OCI-LY7 (cell line): ENCODE measurements at regions not wholly inside any gene's neighbourhood (a gene's known extent, or its start where the extent isn't known, plus 50 kb on each side); places are given as distances from the start of the nearest gene placed in this dataset.
"Not testable (repeated sequence)": the region's sequence is repeated elsewhere in the genome, so short reads cannot be mapped to it uniquely, and the experiment has no call there.

Experiments
- BruUV-seq: library from RNA; stranded (reverse); fragments of 400-500 nt; replicated peaks from 2 replicates; lab custom pipeline; 2021; lab: Mats Ljungman, UMichigan
- CTCF ChIA-PET: fragments of 300-600 bp; sonication (Branson Sonifier 250); formaldehyde crosslinking; loops from one replicate; lab custom pipeline; 2022; ENCODE audit warnings: antibody characterized with exemption; ENCODE audit not compliant: unreplicated experiment; lab: Charles Lee
- POLR2A ChIA-PET: fragments of 300-600 bp; sonication (Branson Sonifier 250); formaldehyde crosslinking; loops from one replicate; lab custom pipeline; 2022; ENCODE audit warnings: antibody characterized with exemption; lab: Charles Lee
- DNase-seq: peaks from one replicate; pipeline ENCODE4 v3.0.0-alpha.2; 2015; ENCODE audit warnings: low spot score
- H2AFZ ChIP-seq: fragments of 200-600 bp; sonication (generic), shearing (Covaris generic); 2 replicates; pipeline ENCODE4 v1.6.1; 2014; ENCODE audit warnings: mild to moderate bottlenecking, antibody characterized with exemption, low read length, moderate library complexity
- H3K27ac ChIP-seq: fragments of 200-600 bp; sonication (generic); 2 replicates; pipeline ENCODE4 v1.5.1; 2014; ENCODE audit warnings: mixed run types, low read depth, mild to moderate bottlenecking, moderate library complexity, low read length, inconsistent platforms; ENCODE audit not compliant: poor library complexity, severe bottlenecking
- H3K36me3 ChIP-seq: fragments of 200-600 bp; sonication (generic); 2 replicates; pipeline ENCODE4 v1.6.1; 2014; ENCODE audit warnings: mild to moderate bottlenecking, antibody characterized with exemption, low read length, moderate library complexity, mixed read lengths; ENCODE audit not compliant: insufficient read depth
- H3K4me1 ChIP-seq: fragments of 200-600 bp; sonication (generic); 2 replicates; pipeline ENCODE4 v1.5.1; 2014; ENCODE audit warnings: mild to moderate bottlenecking, low read length; ENCODE audit not compliant: insufficient read depth, poor library complexity, severe bottlenecking
- H3K4me2 ChIP-seq: fragments of 200-600 bp; sonication (generic); 2 replicates; pipeline ENCODE4 v1.6.1; 2014; ENCODE audit warnings: mild to moderate bottlenecking, low read length
- H3K4me3 ChIP-seq: fragments of 200-600 bp; sonication (generic); 2 replicates; pipeline ENCODE4 v1.5.1; 2014; ENCODE audit warnings: mild to moderate bottlenecking, low read depth, low read length; ENCODE audit not compliant: poor library complexity, severe bottlenecking
- H3K79me2 ChIP-seq: fragments of 200-600 bp; sonication (generic); 2 replicates; pipeline ENCODE4 v1.6.1; 2016; ENCODE audit warnings: low read depth, mild to moderate bottlenecking, low read length, moderate library complexity, mixed read lengths; ENCODE audit not compliant: insufficient read depth
- H3K9me2 ChIP-seq: fragments of 200-600 bp; sonication (generic); 2 replicates; pipeline ENCODE4 v1.6.1; 2016; ENCODE audit warnings: mild to moderate bottlenecking, low read length, mixed read lengths; ENCODE audit not compliant: insufficient read depth
- H3K9me3 ChIP-seq: fragments of 200-600 bp; sonication (generic); 2 replicates; pipeline ENCODE4 v1.6.1; 2014; ENCODE audit warnings: mild to moderate bottlenecking, mixed run types, low read length, mixed read lengths
- H4K20me1 ChIP-seq: fragments of 200-600 bp; sonication (generic); 2 replicates; pipeline ENCODE4 v1.6.1; 2014; ENCODE audit warnings: mild to moderate bottlenecking, antibody characterized with exemption, low read length, moderate library complexity, mixed read lengths; ENCODE audit not compliant: insufficient read depth
- EZH2phosphoT487 ChIP-seq: fragments of 200-600 bp; sonication (generic); IDR thresholded peaks from 2 replicates; pipeline ENCODE4 v1.6.1; 2018; ENCODE audit warnings: low read depth, borderline replicate concordance, mild to moderate bottlenecking, mixed run types, antibody characterized with exemption, low read length, moderate library complexity, mixed read lengths
- intact Hi-C: fragments of 100-400 bp; cut with micrococcal nuclease; formaldehyde crosslinking; loops from one replicate; pipeline ENCODE4 v1.10.0; 2022; ENCODE audit not compliant: unreplicated experiment
- TF ChIP-seq, protein P1 (sequence below): fragments of 200-600 bp; sonication (generic); conservative IDR thresholded peaks from 2 replicates; pipeline ENCODE4 v1.5.1; 2014; ENCODE audit warnings: mild to moderate bottlenecking, antibody characterized with exemption, low read length, moderate library complexity, mixed read lengths

DNA sequence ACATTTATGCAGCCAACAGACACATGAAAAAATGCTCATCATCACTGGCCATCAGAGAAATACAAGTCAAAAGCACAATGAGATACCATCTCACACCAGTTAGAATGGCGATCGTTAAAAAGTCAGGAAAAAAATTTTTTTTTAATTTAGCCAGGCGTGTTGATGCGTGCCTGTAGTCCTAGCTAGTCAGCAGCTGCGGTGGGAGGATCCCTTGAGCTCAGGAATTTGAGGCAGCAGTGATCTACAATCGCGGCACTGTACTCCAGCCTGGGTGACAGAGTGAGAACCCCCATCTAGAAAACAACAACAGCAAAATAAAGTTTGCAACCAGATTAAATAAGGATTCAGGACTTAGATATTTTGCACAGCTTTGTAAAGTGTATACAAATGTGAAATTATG is 65.7 kb upstream of the ALG13 start:
- Histone ChIP-seq H3K79me2 (no peaks in the 10 kb centered on the region), H3K9me3 (no peaks in the 10 kb centered on the region), H3K27ac (no peak overlapping the region), H3K4me1 (no peaks in the 10 kb centered on the region), H4K20me1 (no peaks in the 10 kb centered on the region), H3K4me2 (no peak overlapping the region), H3K4me3 (no peak overlapping the region), H3K36me3 (no peaks in the 10 kb centered on the region), H3K9me2 (no peaks in the 10 kb centered on the region), H2AFZ (no peak overlapping the region)
- POLR2A ChIA-PET: no interaction called here
- no peak for DNase-seq
- TF ChIP-seq, protein P1, sequence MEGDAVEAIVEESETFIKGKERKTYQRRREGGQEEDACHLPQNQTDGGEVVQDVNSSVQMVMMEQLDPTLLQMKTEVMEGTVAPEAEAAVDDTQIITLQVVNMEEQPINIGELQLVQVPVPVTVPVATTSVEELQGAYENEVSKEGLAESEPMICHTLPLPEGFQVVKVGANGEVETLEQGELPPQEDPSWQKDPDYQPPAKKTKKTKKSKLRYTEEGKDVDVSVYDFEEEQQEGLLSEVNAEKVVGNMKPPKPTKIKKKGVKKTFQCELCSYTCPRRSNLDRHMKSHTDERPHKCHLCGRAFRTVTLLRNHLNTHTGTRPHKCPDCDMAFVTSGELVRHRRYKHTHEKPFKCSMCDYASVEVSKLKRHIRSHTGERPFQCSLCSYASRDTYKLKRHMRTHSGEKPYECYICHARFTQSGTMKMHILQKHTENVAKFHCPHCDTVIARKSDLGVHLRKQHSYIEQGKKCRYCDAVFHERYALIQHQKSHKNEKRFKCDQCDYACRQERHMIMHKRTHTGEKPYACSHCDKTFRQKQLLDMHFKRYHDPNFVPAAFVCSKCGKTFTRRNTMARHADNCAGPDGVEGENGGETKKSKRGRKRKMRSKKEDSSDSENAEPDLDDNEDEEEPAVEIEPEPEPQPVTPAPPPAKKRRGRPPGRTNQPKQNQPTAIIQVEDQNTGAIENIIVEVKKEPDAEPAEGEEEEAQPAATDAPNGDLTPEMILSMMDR: no peak
- TF ChIP-seq EZH2phosphoT487: no peak
- intact Hi-C loops: no loop called here
- CTCF ChIA-PET: no interaction called here
- BruUV-seq: no TSS peak

DNA sequence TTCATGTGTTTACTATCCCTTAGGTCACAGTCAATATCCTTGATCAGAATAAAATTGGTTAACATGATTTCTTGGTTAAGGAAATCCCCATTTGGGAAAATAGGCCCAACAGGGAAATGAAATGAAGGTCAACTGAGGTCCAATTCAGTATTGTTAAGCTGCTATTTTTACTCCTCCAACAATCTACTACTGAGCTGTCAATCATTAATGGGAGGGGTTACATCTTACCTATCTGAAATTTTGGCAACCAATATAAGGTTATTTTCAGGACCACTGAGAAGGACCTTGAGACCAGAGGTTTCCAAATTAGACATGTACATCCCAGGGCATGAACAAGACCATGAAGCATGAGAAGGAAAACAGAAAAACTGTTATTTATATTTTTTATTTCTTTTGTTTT is 64.2 kb upstream of the ALG13 start:
- H3K27ac ChIP-seq: no peak overlapping the region
- ChIA-PET CTCF (no interaction called here), POLR2A (interaction anchor here (0.7 kb wide), 1 partner anchor 508 kb away, joined by 3 read pairs; no protein-coding TSS in a partner anchor)
- no peak overlapping the region for H3K4me2 ChIP-seq
- H3K9me2 ChIP-seq: no peaks in the 10 kb centered on the region
- H3K9me3 ChIP-seq: no peaks in the 10 kb centered on the region
- intact Hi-C loops: no loop called here
- no peaks in the 10 kb centered on the region for H3K4me1 ChIP-seq
- H3K4me3 ChIP-seq: no peak overlapping the region
- no TSS peak for BruUV-seq
- no peaks in the 10 kb centered on the region for H4K20me1 ChIP-seq
- DNase-seq: no peak
- no peaks in the 10 kb centered on the region for H3K79me2 ChIP-seq
- H2AFZ ChIP-seq: no peak overlapping the region
- H3K36me3 ChIP-seq: no peaks in the 10 kb centered on the region
- TF ChIP-seq EZH2phosphoT487: no peak
- TF ChIP-seq, protein P1: no peak

DNA sequence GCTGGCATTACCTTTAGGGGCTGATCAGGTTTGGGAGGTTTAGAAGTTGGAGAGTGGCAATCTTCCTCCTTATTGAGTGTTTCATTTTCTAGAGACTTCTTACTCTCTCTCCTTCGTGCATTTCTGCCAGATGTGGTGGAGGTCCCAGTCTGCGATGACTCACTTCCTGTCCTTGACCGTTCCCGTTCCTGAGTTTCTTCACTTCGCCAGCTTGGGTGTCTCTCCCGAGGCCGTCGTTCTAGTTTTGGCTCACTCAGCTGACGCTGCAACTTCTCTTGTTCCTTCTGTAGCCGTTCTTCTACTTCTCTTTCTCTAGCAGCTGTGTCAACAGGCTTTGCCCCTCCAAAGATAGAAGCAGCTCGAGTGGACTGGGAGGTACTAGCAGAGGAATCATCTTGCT is 60.9 kb upstream of the ALG13 start:
- POLR2A ChIA-PET, H3K79me2 ChIP-seq, H3K4me2 ChIP-seq, H3K4me3 ChIP-seq, H3K9me2 ChIP-seq, H4K20me1 ChIP-seq, H3K9me3 ChIP-seq, DNase-seq, BruUV-seq, H3K36me3 ChIP-seq, H3K4me1 ChIP-seq, intact Hi-C loops, CTCF ChIA-PET, H3K27ac ChIP-seq, H2AFZ ChIP-seq: not testable (repeated sequence)
